H9 (cell line): ENCODE measurements at regions not wholly inside any gene's neighbourhood (a gene's known extent, or its start where the extent isn't known, plus 50 kb on each side); places are given as distances from the start of the nearest gene placed in this dataset.

Source experiments
- DNase-seq: peaks from one replicate; pipeline ENCODE4 v3.0.0-alpha.2; 2017
- H2AFZ ChIP-seq: one replicate; pipeline ENCODE4 v1.6.1; 2013; ENCODE audit warnings: mild to moderate bottlenecking, low read length, control low read depth, moderate library complexity
- H2AK5ac ChIP-seq: 2 replicates; pipeline ENCODE4 v1.6.1; 2013; ENCODE audit warnings: low read length, control low read depth, mixed read lengths; ENCODE audit not compliant: insufficient read length
- H2BK120ac ChIP-seq: one replicate; pipeline ENCODE4 v1.6.1; 2013; ENCODE audit warnings: low read depth, mild to moderate bottlenecking, low read length, control low read depth, inconsistent platforms; ENCODE audit not compliant: poor library complexity, severe bottlenecking
- H2BK12ac ChIP-seq: 2 replicates; pipeline ENCODE4 v1.6.1; 2013; ENCODE audit warnings: low read length, control low read depth, mixed read lengths, low read depth; ENCODE audit not compliant: insufficient read length
- H2BK15ac ChIP-seq: 2 replicates; pipeline ENCODE4 v1.6.1; 2013; ENCODE audit warnings: low read depth, low read length, control low read depth
- H2BK20ac ChIP-seq: one replicate; pipeline ENCODE4 v1.6.1; 2013; ENCODE audit warnings: low read depth, mild to moderate bottlenecking, low read length, control low read depth, inconsistent platforms; ENCODE audit not compliant: poor library complexity, severe bottlenecking
- H2BK5ac ChIP-seq: 2 replicates; pipeline ENCODE4 v1.6.1; 2013; ENCODE audit warnings: low read length, control low read depth, mixed read lengths; ENCODE audit not compliant: insufficient read length
- H3K14ac ChIP-seq: 2 replicates; pipeline ENCODE4 v1.6.1; 2013; ENCODE audit warnings: low read length, control low read depth; ENCODE audit not compliant: insufficient read depth
- H3K18ac ChIP-seq: 2 replicates; pipeline ENCODE4 v1.6.1; 2013; ENCODE audit warnings: low read depth, mild to moderate bottlenecking, mixed read lengths, low read length, control low read depth; ENCODE audit not compliant: insufficient read length
- H3K23ac ChIP-seq: 2 replicates; pipeline ENCODE4 v1.6.1; 2013; ENCODE audit warnings: low read length, control low read depth, mixed read lengths, low read depth; ENCODE audit not compliant: insufficient read length
- H3K23me2 ChIP-seq: 2 replicates; pipeline ENCODE4 v1.6.1; 2013; ENCODE audit warnings: low read depth, mild to moderate bottlenecking, mixed read lengths, low read length, control low read depth; ENCODE audit not compliant: insufficient read length, poor library complexity, severe bottlenecking
- H3K27ac ChIP-seq: 2 replicates; pipeline ENCODE4 v1.5.1; 2013; ENCODE audit warnings: low read length, control low read depth, mixed read lengths, low read depth; ENCODE audit not compliant: insufficient read length
- H3K27me3 ChIP-seq: 2 replicates; pipeline ENCODE4 v1.6.1; 2013; ENCODE audit warnings: low read length, control low read depth, inconsistent platforms; ENCODE audit not compliant: insufficient read depth
- H3K4ac ChIP-seq: 2 replicates; pipeline ENCODE4 v1.6.1; 2013; ENCODE audit warnings: low read depth, mild to moderate bottlenecking, control low read depth, inconsistent platforms, low read length, moderate library complexity
- H3K4me1 ChIP-seq: 2 replicates; pipeline ENCODE4 v1.6.1; 2013; ENCODE audit warnings: low read length, control low read depth, inconsistent platforms; ENCODE audit not compliant: insufficient read depth
- H3K4me2 ChIP-seq: 2 replicates; pipeline ENCODE4 v1.6.1; 2013; ENCODE audit warnings: low read length, control low read depth, mixed read lengths; ENCODE audit not compliant: insufficient read length, insufficient read depth
- H3K56ac ChIP-seq: 2 replicates; pipeline ENCODE4 v1.6.1; 2013; ENCODE audit warnings: low read depth, mild to moderate bottlenecking, mixed read lengths, low read length, control low read depth; ENCODE audit not compliant: insufficient read length
- H3K79me1 ChIP-seq: 2 replicates; pipeline ENCODE4 v1.6.1; 2013; ENCODE audit warnings: low read depth, mild to moderate bottlenecking, moderate library complexity, low read length, control low read depth, inconsistent platforms; ENCODE audit not compliant: insufficient read depth, poor library complexity, severe bottlenecking
- H3K79me2 ChIP-seq: 2 replicates; pipeline ENCODE4 v1.6.1; 2013; ENCODE audit warnings: low read length, control low read depth, inconsistent platforms; ENCODE audit not compliant: insufficient read depth
- H3K9ac ChIP-seq: 2 replicates; pipeline ENCODE4 v1.6.1; 2013; ENCODE audit warnings: low read length, control low read depth, mixed read lengths; ENCODE audit not compliant: insufficient read length; ENCODE audit errors: extremely low read depth
- H3K9me3 ChIP-seq: one replicate; pipeline ENCODE4 v1.6.1; 2013; ENCODE audit warnings: low read depth, low read length, inconsistent platforms; ENCODE audit not compliant: control insufficient read depth
- H3T11ph ChIP-seq: one replicate; pipeline ENCODE4 v1.6.1; 2013; ENCODE audit warnings: mild to moderate bottlenecking, low read length, control low read depth, inconsistent platforms
- H4K20me1 ChIP-seq: one replicate; pipeline ENCODE4 v1.6.1; 2013; ENCODE audit not compliant: control insufficient read depth, insufficient read length, insufficient read depth
- H4K5ac ChIP-seq: 2 replicates; pipeline ENCODE4 v1.6.1; 2013; ENCODE audit warnings: low read depth, mild to moderate bottlenecking, mixed read lengths, low read length, control low read depth; ENCODE audit not compliant: insufficient read length
- H4K8ac ChIP-seq: replicated peaks from 2 replicates; pipeline ENCODE4 v1.6.1; 2013; ENCODE audit warnings: low read length, control low read depth, mixed read lengths, low read depth; ENCODE audit not compliant: insufficient read length
- H4K91ac ChIP-seq: 2 replicates; pipeline ENCODE4 v1.6.1; 2013; ENCODE audit warnings: low read depth, mild to moderate bottlenecking, moderate library complexity, mixed read lengths, low read length, control low read depth; ENCODE audit not compliant: insufficient read length
- H3K27ac Mint-ChIP-seq, 3 experiments: 2 replicates in 2 of 3; 3 replicates in 1 of 3; pipeline ENCODE4 v1.8.0; 2020 to 2021; ENCODE audit warnings: mixed read lengths in 3 of 3, mild to moderate bottlenecking in 1 of 3, moderate library complexity in 1 of 3
- H3K27me3 Mint-ChIP-seq: 2 replicates; pipeline ENCODE4 v1.8.0; 2021; ENCODE audit warnings: low read depth, mild to moderate bottlenecking, moderate library complexity, mixed read lengths
- H3K36me3 Mint-ChIP-seq, 3 experiments: 2 replicates in 2 of 3; 3 replicates in 1 of 3; pipeline ENCODE4 v1.8.0; 2020 to 2021; ENCODE audit warnings: low read depth in 3 of 3, mixed read lengths in 3 of 3; ENCODE audit not compliant: insufficient read depth in 1 of 3
- H3K4me1 Mint-ChIP-seq, 2 experiments: 2 replicates each; pipeline ENCODE4 v1.8.0; 2020; ENCODE audit warnings: mixed read lengths in 2 of 2
- H3K4me3 Mint-ChIP-seq, 2 experiments: 2 replicates in 1 of 2; 3 replicates in 1 of 2; pipeline ENCODE4 v1.8.0; 2020 to 2021; ENCODE audit warnings: mild to moderate bottlenecking in 2 of 2, mixed read lengths in 2 of 2, moderate library complexity in 1 of 2
- H3K9me3 Mint-ChIP-seq, 2 experiments: 2 replicates in 1 of 2; 3 replicates in 1 of 2; pipeline ENCODE4 v1.8.0; 2020; ENCODE audit warnings: mild to moderate bottlenecking in 2 of 2, mixed read lengths in 2 of 2, moderate library complexity in 1 of 2
- WGBS: extraction: QIAGEN DNeasy Blood & Tissue Kit; methylation state at CpG from one replicate; pipeline ENCODE4 v1.1.7; 2013; ENCODE audit warnings: missing lambda C conversion rate, low lambda C conversion rate, mixed read lengths; ENCODE audit not compliant: insufficient read length; ENCODE audit errors: extremely low coverage; 5-methylcytosine and 5-hydroxymethylcytosine counted together
- TF ChIP-seq, protein P1 (sequence below): fragments of 200-600 bp; sonication (generic); conservative IDR thresholded peaks from 3 replicates; pipeline ENCODE4 v1.8.0; 2021; ENCODE audit warnings: antibody characterized with exemption, mild to moderate bottlenecking

DNA sequence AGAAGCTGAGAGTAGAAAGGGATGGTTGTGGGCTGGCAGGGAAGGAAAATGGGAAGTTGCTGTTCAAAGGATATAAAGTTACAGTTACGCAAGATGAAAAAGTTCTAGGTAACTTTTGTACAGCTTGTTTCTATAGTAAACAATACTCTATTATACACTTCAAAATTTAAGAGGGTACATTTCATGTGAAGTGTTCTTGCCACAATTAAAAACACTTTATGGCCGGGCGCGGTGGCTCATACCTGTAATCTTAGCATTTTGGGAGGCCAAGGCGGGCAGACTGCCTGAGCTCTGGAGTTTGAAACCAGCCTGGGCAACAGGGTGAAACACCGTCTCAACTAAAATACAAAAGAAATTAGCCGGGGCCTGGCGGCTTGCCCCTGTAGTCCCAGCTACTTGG is 623.6 kb downstream of the STIM2 start:
- no peak overlapping the region for H2AFZ ChIP-seq
- TF ChIP-seq, protein P1, sequence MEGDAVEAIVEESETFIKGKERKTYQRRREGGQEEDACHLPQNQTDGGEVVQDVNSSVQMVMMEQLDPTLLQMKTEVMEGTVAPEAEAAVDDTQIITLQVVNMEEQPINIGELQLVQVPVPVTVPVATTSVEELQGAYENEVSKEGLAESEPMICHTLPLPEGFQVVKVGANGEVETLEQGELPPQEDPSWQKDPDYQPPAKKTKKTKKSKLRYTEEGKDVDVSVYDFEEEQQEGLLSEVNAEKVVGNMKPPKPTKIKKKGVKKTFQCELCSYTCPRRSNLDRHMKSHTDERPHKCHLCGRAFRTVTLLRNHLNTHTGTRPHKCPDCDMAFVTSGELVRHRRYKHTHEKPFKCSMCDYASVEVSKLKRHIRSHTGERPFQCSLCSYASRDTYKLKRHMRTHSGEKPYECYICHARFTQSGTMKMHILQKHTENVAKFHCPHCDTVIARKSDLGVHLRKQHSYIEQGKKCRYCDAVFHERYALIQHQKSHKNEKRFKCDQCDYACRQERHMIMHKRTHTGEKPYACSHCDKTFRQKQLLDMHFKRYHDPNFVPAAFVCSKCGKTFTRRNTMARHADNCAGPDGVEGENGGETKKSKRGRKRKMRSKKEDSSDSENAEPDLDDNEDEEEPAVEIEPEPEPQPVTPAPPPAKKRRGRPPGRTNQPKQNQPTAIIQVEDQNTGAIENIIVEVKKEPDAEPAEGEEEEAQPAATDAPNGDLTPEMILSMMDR: no peak
- no peak overlapping the region for H3K27ac Mint-ChIP-seq

More for the DNA sequence above, 623.6 kb downstream of the STIM2 start:
- no peak overlapping the region for H3K4ac ChIP-seq
- Mint-ChIP-seq H3K9me3 (no peaks in the 10 kb centered on the region), H3K36me3 (no peaks in the 10 kb centered on the region), H3K4me1 (no peaks in the 10 kb centered on the region), H3K4me3 (no peak overlapping the region), H3K27me3 (no peaks in the 10 kb centered on the region)
- H2BK15ac ChIP-seq: no peak overlapping the region
- no peak overlapping the region for H3K9ac ChIP-seq
- no peak overlapping the region for H2BK12ac ChIP-seq
- no peak overlapping the region for H3T11ph ChIP-seq
- no peaks in the 10 kb centered on the region for H4K20me1 ChIP-seq
- no peak overlapping the region for H4K5ac ChIP-seq
- no peak overlapping the region for H3K18ac ChIP-seq
- DNase-seq: no peak
- H4K8ac ChIP-seq: no peak overlapping the region
- no peak overlapping the region for H2AK5ac ChIP-seq
- H3K27ac ChIP-seq: no peak overlapping the region
- no peak overlapping the region for H3K23ac ChIP-seq
- no peak overlapping the region for H2BK120ac ChIP-seq
- no peaks in the 10 kb centered on the region for H3K27me3 ChIP-seq
- no peak overlapping the region for H3K56ac ChIP-seq
- H4K91ac ChIP-seq: no peak overlapping the region
- H3K79me2 ChIP-seq: no peaks in the 10 kb centered on the region
- WGBS: no CpG with 5 or more reads among the region's 8 CpGs
- H2BK5ac ChIP-seq: no peak overlapping the region
- H2BK20ac ChIP-seq: no peak overlapping the region
- no peaks in the 10 kb centered on the region for H3K23me2 ChIP-seq
- H3K9me3 ChIP-seq: no peaks in the 10 kb centered on the region
- no peak overlapping the region for H3K14ac ChIP-seq
- H3K79me1 ChIP-seq: no peaks in the 10 kb centered on the region
- no peak overlapping the region for H3K4me2 ChIP-seq
- H3K4me1 ChIP-seq: no peaks in the 10 kb centered on the region
